Hindlimb muscle (tissue), 1 donor: ENCODE measurements at regions not wholly inside any gene's neighbourhood (a gene's known extent, or its start where the extent isn't known, plus 50 kb on each side); places are given as distances from the start of the nearest gene placed in this dataset.
"Not testable (repeated sequence)": the region's sequence is repeated elsewhere in the genome, so short reads cannot be mapped to it uniquely, and the experiment has no call there.

Source experiments
- DNase-seq: peaks from one replicate; pipeline ENCODE4 v3.0.0-alpha.2; 2013

DNA sequence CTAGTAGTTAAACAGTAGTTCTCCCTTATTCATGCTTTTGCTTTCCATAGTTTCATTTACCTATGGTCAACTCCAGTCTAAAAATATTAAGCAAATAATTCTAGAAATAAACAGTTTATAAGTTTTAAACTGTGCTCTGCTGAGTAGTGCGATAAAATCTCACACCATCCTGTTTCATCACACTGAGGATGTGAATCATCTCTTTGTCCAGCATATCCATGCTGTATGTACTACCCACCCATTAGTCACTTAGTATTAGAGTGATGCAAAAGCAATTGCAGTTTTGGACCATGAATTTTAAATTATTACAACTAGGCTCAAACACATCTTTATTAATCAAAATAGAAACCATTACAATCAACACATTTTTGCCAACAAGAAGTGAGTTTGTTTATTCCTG is 187.4 kb downstream of the TEX13C start:
- DNase-seq, result no peak

DNA sequence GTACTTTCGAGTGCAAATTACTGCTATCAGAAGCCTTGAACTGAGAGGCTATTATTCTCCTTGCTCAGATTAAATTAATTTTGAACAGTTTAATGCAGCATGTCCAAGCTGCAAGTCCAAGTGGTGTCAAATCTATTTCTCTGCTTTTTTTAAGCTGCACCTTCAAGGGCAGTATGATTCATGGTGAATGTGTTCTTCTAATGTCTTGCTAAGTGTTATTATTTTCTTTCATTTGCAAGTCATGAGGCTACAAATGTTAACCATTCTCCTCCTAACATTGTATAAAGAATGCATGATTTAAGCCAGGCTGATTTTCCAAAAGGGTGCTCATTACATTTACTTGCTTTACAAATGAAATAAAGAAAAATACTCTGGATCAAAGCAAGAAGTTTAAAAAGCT is 200.4 kb downstream of the TEX13C start:
- DNase-seq, result no peak

DNA sequence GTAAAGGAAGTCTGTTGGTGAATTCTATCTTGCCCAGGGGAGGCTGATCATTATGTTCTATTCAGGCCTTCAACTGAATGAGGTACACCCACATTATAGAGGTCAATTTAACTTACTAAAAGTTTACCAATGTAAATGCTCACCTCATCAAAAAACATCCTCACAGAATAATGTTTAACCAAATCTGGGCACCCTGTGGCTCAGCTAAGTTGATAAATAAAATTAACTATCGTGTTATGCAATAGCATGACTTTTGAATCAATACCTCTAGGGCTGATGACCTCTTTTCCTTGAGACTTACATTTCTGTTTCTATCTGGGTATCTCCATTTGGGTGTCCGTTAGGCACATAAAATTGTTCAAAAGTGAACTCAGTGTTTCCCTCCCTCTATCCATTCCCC is 203.1 kb downstream of the TEX13C start:
- DNase-seq, result no peak

GRCh38 chrX:125532411-125533089 is 212.9 kb downstream of the TEX13C start:
- no peak for DNase-seq

DNA sequence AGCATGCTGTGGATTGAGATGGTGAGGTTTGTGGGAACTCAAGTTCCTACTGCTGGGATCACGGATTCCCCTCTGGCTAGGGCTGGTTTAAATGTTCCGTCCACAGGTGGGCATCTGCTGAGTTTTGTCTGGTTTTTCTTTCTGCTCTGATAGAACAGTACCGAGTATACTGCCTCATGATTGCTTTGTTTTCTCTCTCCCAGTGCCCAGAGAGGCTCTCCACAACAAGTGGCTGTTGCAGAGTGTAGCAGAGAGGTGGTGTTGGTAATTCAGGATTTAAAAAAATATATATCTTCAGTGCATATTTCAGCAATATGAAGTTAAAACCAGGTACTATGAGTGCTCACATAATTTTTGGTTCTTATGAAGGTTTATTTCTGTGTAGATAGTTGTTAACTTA is 213.7 kb downstream of the TEX13C start:
- no peak for DNase-seq

DNA sequence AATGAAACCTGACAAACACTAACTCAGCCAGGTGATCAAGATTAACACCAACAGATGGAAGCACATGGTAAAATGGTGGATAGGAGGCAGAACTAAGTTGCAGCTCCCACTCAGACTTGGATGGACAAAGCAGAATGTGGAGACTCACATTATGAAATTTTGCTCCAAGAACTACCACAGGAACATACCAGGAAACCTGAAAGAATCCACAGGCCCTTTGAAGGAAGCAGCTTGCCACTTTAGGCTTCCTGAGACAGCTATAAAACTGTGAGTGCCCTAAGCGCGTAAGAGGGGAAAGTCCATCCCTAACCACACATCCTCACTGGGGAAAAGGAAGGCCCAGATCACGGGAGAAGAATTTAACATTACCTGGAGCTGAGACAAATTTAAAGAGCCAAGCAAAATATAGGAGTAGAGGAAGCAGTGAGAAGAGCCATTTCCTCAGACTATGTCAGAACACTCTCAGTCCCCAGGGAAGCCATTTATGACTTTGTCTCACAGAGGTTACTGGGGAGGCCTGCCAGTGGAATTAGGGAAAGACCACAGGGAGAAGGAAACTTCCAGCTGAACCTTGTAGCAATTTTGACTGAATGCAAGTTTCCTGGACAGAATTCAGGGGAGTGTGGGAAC is 224.5 kb downstream of the TEX13C start:
- DNase-seq, result no peak

- DNase-seq, result no peak
These were observed 225.2 kb downstream of the TEX13C start for GRCh38 chrX:125544856-125545255.

DNA sequence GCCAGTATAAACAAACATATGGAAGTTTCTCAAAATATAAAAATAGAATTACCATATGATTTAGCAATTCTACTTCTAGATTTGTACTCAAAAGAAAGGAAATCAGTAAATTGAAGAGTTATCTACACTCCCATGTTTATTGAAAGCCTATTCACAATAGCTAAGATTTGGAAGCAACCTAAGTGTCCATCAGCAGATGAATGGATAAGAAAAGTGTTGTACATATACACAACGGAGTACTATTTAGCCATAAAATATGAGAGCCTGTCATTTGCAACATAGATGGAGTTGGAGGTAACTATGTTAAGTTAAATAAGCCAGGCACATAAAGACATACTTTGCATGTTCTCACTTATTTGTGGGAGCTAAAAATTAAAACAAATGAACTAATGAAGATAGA is 257.8 kb downstream of the TEX13C start:
- no peak for DNase-seq

DNA sequence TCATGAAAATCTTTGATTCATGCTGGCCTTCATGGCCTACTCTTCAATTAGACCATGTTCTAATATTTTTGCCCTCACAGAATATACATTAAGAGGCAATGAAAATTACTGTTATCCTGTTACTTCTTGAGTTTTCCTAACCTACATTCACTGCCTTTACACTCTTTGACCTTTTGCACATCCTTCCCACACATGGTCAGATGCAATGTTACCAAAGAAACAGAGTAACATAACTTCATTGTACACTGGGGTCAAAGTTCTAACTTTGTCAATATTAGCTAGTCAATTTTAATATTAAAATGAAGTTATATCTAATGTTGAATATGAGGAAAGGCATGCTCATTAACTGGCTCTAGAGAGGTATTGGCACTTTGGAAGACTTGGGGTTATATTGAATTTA is 284.8 kb downstream of the TEX13C start:
- no peak for DNase-seq

- DNase-seq, result no peak
These were observed 285.5 kb downstream of the TEX13C start for GRCh38 chrX:125605145-125605544.

GRCh38 chrX:125614591-125615343 is 295.1 kb downstream of the TEX13C start:
- not testable (repeated sequence) for DNase-seq

DNA sequence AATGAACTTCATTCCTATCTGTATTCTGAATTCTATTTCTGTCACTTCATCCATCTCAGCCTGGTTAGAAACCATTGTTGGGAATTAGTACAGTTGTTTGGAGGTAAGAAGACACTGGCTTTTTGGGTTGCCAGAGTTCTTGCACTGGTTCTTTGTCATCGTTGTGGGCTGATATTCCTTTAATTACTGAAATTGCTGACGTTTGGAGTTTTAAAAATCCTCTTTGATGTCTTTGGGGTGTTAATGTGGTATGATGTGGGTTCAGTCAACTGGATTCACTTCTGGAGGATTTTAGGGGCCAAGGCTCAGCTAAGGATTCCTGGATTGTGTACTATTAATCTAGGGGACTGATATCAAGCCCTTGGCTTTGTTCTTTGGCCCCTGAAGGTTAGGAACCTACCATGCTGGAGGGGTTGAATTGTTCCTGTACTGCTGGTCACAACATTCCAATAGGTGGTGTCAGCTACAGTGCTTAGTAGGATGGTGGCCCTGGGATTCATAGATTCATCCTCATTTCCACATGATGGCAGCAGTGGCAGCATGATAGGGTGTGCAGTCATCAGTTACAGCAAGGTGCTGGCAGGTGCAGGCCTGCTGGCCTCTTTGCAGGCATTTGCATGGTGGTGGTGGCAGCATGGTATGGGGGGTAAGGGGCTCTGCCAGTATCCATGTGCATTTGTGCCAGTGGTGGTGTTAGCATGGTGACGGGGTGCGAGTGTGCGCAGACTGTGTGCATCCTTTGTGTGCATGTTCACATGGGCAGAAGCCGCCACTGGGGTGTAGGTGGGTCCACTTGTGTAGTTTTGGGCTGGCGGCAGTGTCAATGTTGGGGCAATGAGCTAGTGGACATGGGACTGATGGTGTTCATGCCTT is 301.3 kb downstream of the TEX13C start:
- no peak for DNase-seq

DNA sequence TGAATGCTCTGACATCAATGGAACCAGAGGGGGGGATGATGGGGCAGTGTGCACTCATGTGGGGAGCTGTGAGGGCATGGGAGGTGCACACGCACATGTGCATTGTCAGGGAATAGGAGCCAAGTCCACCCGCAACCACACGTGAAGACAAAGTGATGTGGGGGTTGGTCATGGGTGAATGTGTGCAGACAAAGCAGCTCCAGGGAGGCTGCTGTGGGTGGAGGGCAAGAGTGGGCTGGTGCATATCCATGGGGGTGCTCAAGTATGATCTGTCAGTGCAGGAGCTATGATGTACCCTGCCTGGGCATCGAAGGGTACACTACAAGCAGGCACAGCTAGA is 301.9 kb downstream of the TEX13C start:
- no peak for DNase-seq

- no peak for DNase-seq
These were observed 303.2 kb downstream of the TEX13C start for GRCh38 chrX:125622899-125623298.

DNA sequence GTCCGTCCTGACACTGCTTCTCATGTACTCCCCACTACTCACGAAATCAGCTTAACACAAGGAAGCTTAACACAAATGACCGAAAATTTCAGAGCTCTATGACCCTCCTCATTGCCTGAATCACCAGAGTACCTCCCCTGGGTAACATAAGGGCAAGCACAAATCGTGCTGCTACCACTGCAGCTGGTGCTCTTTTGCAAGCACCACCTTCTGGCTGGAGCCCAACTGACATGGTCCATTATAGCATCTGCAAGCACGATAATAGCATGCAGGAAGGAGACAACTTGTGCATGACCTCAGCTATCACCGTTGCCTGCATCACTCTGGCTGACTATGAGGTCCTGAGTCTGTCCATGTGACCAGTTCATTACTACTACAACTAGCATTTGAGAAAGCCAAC is 308.0 kb downstream of the TEX13C start:
- no peak for DNase-seq

DNA sequence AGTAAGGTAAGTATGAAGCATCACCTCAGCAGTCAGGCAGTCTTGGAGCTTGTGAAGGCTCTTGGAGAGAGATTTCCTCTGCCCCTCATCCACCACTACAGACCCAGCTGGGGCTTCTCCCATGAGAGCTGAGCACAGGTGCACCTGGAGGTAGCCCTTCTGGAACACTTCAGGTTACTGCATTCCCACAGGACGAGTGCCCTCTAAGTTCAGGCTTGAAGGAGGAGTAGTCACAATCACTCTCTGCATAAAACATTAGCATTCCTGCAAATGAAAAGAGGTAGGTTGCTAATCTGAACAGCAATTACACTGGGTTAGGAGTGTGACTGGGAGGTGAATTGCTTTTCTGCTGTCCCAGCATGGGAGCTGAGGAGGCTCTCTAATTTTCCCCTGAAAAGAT is 308.8 kb downstream of the TEX13C start:
- DNase-seq, result no peak

DNA sequence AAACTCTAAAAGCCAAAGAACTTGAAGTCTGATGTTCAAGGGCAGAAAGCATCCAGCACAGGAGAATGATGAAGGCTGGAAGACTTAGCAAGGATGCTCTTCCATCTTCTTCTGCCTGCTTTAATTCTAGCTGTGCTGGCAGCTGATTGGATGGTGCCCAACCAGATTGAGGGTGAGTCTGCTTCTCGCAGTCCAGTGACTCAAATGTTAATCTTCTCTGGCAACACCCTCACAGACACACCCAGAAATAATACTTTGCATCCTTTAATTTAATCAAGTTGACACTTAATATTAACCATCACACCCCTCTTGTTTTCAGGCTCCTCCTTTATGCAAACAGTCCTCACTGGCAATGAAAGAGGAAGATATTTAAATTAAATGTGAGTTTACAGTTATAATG is 321.7 kb downstream of the TEX13C start:
- DNase-seq, result no peak

GRCh38 chrX:125646195-125646594 is 326.5 kb downstream of the TEX13C start:
- DNase-seq, result no peak

GRCh38 chrX:125651426-125651825 is 331.8 kb downstream of the TEX13C start:
- DNase-seq, result no peak

GRCh38 chrX:125654501-125654900 is 334.8 kb downstream of the TEX13C start:
- no peak for DNase-seq

GRCh38 chrX:125673758-125674157 is 354.1 kb downstream of the TEX13C start:
- no peak for DNase-seq

DNA sequence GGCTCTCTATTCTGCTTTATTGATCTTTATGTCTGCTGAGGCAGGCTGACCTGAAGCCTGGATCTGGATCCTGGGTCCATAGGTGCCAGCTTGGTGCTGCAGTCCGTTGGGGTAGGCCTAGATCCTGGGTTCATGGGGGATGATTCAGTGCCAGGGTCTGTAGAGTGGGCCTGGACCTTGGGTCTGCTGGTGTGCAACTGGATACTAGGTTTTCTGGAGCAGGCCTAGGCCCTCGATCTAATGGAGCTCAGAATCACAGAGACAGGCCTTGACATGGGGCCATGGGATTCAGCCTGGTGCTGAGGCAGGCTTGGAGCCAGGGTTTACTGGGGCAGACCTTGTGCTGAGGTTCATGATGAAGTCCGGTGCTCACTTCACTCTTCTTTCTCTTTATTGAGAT is 358.6 kb downstream of the TEX13C start:
- DNase-seq, result no peak

DNA sequence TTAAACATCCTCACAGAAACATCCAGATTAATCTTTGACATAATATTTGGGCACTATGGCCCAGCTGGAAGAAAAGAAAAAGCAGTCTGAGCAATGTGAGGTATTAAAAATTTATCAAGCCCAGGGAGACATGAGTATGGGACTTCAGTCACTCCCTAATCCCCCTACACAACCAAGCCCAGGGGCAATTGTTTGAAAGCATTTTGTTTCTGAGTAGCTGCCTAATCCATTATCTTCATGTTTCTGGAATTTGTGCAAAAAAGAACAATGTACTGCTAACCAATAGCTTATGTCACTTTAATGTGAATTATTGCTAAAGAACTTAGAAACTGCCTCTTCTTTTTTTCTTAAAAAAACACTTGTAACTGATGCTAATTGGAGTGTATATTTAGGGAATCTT is 360.7 kb downstream of the TEX13C start:
- no peak for DNase-seq
